ENCODE measurements at regions not wholly inside any gene's neighbourhood (a gene's known extent, or its start where the extent isn't known, plus 50 kb on each side); places are given as distances from the start of the nearest gene placed in this dataset.

GRCh38 chr13:31064636-31065035 lies 97.1 kb downstream of the HSPH1 start (continued):
- TF ChIP-seq POU6F1 (CRISPR knock-in tag; IDR thresholded peaks at IDR 0.05; ENCODE audit: borderline replicate concordance, low read depth) (no peak), ARNTL (CRISPR knock-in tag; IDR thresholded peaks at IDR 0.05; ENCODE audit: borderline replicate concordance, low read depth) (no peak), CSRNP3 (CRISPR knock-in tag; IDR thresholded peaks at IDR 0.05) (no peak), RARB (CRISPR knock-in tag; IDR thresholded peaks at IDR 0.05) (no peak), GLIS3 (CRISPR knock-in tag; IDR thresholded peaks at IDR 0.05) (no peak), OSR1 (CRISPR knock-in tag; IDR thresholded peaks at IDR 0.05) (no peak), CSDC2 (CRISPR knock-in tag; IDR thresholded peaks at IDR 0.05) (no peak), ZNF8 (CRISPR knock-in tag; IDR thresholded peaks at IDR 0.05) (no peak)

GRCh38 chr13:31063772-31064171 lies 97.9 kb downstream of the HSPH1 start:
- no peak for TF ChIP-seq SNAI2 (CRISPR knock-in tag; IDR thresholded peaks at IDR 0.05)
- TF ChIP-seq RARB (CRISPR knock-in tag; IDR thresholded peaks at IDR 0.05) = no peak
- TF ChIP-seq TSHZ2 (CRISPR knock-in tag; IDR thresholded peaks at IDR 0.05) = no peak
- TF ChIP-seq ZC3H10 (CRISPR knock-in tag; IDR thresholded peaks at IDR 0.05) = no peak
- no peak for TF ChIP-seq TOX (CRISPR knock-in tag; IDR thresholded peaks at IDR 0.05; ENCODE audit: borderline replicate concordance)
- no peak for TF ChIP-seq ZNF8 (CRISPR knock-in tag; IDR thresholded peaks at IDR 0.05)
- no peak for TF ChIP-seq ZNF565 (CRISPR knock-in tag; conservative IDR thresholded peaks at IDR 0.05; ENCODE audit: low read depth)
- TF ChIP-seq CREB5 (CRISPR knock-in tag; IDR thresholded peaks at IDR 0.05; ENCODE audit: low read depth) = no peak
- TF ChIP-seq ARNTL (CRISPR knock-in tag; IDR thresholded peaks at IDR 0.05; ENCODE audit: borderline replicate concordance, low read depth) = no peak
- no peak for TF ChIP-seq ISL1 (CRISPR knock-in tag; IDR thresholded peaks at IDR 0.05)
- no peak for TF ChIP-seq GLIS3 (CRISPR knock-in tag; IDR thresholded peaks at IDR 0.05)
- no peak for TF ChIP-seq POU6F1 (CRISPR knock-in tag; IDR thresholded peaks at IDR 0.05; ENCODE audit: borderline replicate concordance, low read depth)
- TF ChIP-seq OSR1 (CRISPR knock-in tag; IDR thresholded peaks at IDR 0.05) = no peak
- no peak for TF ChIP-seq CSDC2 (CRISPR knock-in tag; IDR thresholded peaks at IDR 0.05)
- TF ChIP-seq ZFP3 (CRISPR knock-in tag; IDR thresholded peaks at IDR 0.05) = no peak
- TF ChIP-seq ZFP30 (CRISPR knock-in tag; IDR thresholded peaks at IDR 0.05) = no peak
- TF ChIP-seq PATZ1 (CRISPR knock-in tag; IDR thresholded peaks at IDR 0.05; ENCODE audit: borderline replicate concordance) = no peak
- no peak for TF ChIP-seq PPARA (CRISPR knock-in tag; IDR thresholded peaks at IDR 0.05; ENCODE audit: borderline replicate concordance)
- no peak for TF ChIP-seq TCF4 (CRISPR knock-in tag; IDR thresholded peaks at IDR 0.05; ENCODE audit: borderline replicate concordance)
- no peak for TF ChIP-seq ZNF70 (CRISPR knock-in tag; IDR thresholded peaks at IDR 0.05)
- ATAC-seq = no peak
